ENCODE measurements at regions not wholly inside any gene's neighbourhood (a gene's known extent, or its start where the extent isn't known, plus 50 kb on each side); places are given as distances from the start of the nearest gene placed in this dataset.

DNA sequence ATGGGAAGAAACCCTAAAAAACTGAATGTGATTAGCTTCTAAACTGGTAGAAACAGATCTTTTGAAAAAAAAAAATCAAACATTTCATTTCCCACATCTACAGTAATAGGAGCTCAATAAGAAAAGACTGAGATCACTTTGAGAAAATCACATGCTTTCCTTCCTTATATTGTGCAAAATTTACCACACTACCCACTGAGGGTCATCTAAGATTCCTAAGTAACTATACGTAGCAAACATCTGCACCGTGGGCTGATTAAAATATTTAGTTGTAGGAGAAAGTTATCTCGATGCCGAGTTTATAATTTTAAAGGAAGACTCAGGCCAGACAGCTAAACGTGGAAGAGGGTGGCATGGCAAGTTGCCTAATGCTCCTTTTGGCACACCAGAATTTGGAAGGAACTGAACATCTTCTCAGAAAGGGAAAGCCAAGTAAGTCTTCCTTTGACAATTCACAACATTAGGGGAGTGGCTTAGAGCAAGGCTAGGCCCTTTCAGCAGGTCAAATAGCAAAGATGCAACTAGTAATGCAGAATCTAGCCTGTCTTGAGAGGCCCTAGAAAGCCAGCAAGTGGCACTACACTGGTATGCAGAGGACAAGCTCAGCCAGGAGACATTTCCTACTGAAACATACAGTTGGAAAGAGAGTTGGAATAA lies 128.0 kb downstream of the TMA16 start:
- H3K27me3 ChIP-seq (replicated peaks) = no peaks in the 10 kb centered on the region
- DNase-seq = no peak
- H3K4me3 ChIP-seq (ENCODE audit: low read depth, low read length) = no peak overlapping the region
- TF ChIP-seq, protein P1, sequence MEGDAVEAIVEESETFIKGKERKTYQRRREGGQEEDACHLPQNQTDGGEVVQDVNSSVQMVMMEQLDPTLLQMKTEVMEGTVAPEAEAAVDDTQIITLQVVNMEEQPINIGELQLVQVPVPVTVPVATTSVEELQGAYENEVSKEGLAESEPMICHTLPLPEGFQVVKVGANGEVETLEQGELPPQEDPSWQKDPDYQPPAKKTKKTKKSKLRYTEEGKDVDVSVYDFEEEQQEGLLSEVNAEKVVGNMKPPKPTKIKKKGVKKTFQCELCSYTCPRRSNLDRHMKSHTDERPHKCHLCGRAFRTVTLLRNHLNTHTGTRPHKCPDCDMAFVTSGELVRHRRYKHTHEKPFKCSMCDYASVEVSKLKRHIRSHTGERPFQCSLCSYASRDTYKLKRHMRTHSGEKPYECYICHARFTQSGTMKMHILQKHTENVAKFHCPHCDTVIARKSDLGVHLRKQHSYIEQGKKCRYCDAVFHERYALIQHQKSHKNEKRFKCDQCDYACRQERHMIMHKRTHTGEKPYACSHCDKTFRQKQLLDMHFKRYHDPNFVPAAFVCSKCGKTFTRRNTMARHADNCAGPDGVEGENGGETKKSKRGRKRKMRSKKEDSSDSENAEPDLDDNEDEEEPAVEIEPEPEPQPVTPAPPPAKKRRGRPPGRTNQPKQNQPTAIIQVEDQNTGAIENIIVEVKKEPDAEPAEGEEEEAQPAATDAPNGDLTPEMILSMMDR (IDR thresholded peaks at IDR 0.05; ENCODE audit: low read depth, low read length, missing control alignments) = no peak
- H3K36me3 ChIP-seq (replicated peaks) = no peaks in the 10 kb centered on the region
- no peak overlapping the region for H3K27ac ChIP-seq
- in situ Hi-C loops (cut with HindIII; ENCODE audit: low pct_ligation_motif_present, low sequenced_read_pairs) = no loop called here

DNA sequence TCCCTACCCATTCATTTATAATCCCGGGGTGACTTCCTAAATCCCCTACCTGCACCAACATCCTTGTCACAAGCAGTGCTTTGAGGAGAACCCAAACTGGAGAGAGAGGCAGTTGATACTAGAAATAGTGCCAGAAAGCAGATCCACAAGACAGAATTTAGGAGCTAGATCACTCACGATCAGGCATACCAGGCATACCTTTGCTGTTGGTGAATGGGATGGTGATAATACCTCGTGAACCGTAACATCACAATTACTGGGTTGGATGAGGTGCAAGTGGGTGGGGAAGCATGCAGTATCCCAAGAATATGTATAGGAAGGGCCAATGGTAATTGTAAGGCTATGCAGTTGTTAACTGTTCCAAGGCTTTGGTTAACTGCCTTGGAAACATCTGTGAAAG lies 129.3 kb downstream of the TMA16 start:
- Histone ChIP-seq H3K4me3 (ENCODE audit: low read depth, low read length) (no peak overlapping the region), H3K36me3 (replicated peaks) (no peaks in the 10 kb centered on the region), H3K27ac (no peak overlapping the region), H3K27me3 (replicated peaks) (no peaks in the 10 kb centered on the region)
- in situ Hi-C loops (cut with HindIII; ENCODE audit: low pct_ligation_motif_present, low sequenced_read_pairs) = no loop called here
- no peak for DNase-seq
- TF ChIP-seq, protein P1 (IDR thresholded peaks at IDR 0.05; ENCODE audit: low read depth, low read length, missing control alignments) = no peak

DNA sequence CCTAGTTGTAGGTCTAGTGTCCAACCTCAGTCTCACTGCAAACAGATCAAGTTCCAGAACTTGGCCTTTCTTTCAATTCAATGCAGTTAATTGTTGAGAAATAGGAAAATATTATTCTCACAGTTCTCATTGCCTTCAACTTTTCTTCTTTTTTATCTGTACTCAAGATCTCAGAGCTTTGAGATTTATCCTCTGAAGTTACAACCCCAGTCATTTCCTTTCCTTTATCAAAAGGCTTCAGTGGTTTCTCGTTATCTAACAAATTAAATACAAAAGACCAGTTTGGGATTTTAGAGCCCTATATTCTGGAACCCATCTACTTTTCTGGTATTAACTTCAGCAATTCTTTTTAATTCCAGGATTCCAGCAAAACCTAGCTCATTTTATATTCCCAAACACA lies 130.2 kb downstream of the TMA16 start:
- in situ Hi-C loops (cut with HindIII; ENCODE audit: low pct_ligation_motif_present, low sequenced_read_pairs) = no loop called here
- TF ChIP-seq, protein P1 (IDR thresholded peaks at IDR 0.05; ENCODE audit: low read depth, low read length, missing control alignments) = no peak
- Histone ChIP-seq H3K27me3 (replicated peaks) (no peaks in the 10 kb centered on the region), H3K36me3 (replicated peaks) (no peaks in the 10 kb centered on the region), H3K27ac (no peak overlapping the region), H3K4me3 (ENCODE audit: low read depth, low read length) (no peak overlapping the region)
- no peak for DNase-seq

DNA sequence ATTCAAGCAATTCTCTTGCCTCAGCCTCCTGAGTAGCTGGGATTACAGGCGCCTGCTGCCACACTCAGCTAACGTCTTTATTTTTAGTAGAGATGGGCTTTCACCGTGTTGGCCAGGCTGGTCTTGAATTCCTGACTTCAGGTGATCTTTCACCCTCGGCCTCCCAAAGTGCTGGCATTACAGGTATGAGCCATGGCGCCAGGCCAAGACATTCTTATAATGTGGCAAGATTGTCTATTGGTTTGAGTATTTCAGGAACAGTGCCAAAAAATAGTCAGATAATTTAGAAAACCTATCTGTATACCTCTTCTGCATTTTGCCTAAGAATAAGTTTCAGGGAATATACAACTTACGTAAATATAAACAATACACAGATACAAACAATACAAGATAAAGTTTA lies 136.8 kb downstream of the TMA16 start:
- no peak for DNase-seq
- in situ Hi-C loops (cut with HindIII; ENCODE audit: low pct_ligation_motif_present, low sequenced_read_pairs) = no loop called here
- H3K36me3 ChIP-seq (replicated peaks) = no peaks in the 10 kb centered on the region
- H3K4me3 ChIP-seq (ENCODE audit: low read depth, low read length) = no peak overlapping the region
- TF ChIP-seq, protein P1 (IDR thresholded peaks at IDR 0.05; ENCODE audit: low read depth, low read length, missing control alignments) = no peak
- H3K27me3 ChIP-seq (replicated peaks) = no peaks in the 10 kb centered on the region
- no peak overlapping the region for H3K27ac ChIP-seq

DNA sequence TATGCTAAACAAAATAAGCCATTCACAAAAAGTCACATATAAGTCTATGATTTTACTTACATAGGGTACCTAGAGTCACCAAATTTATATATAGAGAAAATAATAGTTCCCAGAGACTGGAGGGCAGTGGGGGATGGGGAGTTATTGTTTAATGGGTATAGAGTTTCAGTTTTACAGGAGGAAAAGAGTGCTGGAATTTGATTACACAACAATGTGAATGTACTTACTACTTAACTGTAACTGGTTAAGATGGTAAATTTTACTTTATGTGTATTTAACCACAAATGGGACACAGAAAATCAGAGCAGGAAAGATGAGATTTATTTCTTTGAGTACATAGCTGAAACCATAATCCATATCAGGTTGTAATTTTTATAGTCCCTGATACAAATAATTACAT lies 144.4 kb downstream of the TMA16 start:
- in situ Hi-C loops (cut with HindIII; ENCODE audit: low pct_ligation_motif_present, low sequenced_read_pairs) = no loop called here
- TF ChIP-seq, protein P1 (IDR thresholded peaks at IDR 0.05; ENCODE audit: low read depth, low read length, missing control alignments) = no peak
- Histone ChIP-seq H3K36me3 (replicated peaks) (no peaks in the 10 kb centered on the region), H3K4me3 (ENCODE audit: low read depth, low read length) (no peak overlapping the region), H3K27ac (no peak overlapping the region), H3K27me3 (replicated peaks) (no peaks in the 10 kb centered on the region)
- DNase-seq = no peak

DNA sequence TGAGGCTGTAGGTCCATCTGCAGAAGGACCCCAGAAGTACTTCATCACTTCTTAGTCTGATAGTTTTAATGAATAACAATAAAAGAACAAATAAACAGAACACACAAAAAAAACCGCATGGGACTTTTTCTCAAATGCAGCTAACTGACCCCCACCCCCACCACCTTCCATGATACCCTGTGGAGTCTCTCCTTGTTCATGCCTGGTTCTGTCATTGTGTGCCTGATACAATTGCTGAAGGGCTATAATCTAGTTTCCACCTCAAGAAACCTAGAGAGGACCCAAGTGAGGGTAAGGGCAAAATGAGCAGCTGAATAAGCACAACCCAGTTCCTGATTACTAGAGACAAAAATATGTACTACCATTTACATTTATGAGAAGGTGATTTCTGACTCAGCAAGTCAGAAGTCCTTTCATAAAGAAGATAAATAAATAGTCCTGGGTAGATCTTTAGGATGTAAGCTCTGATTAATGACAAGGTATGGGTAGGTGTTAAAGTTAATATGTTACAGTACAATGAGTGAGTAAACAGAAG lies 155.1 kb downstream of the TMA16 start:
- TF ChIP-seq, protein P1 (IDR thresholded peaks at IDR 0.05; ENCODE audit: low read depth, low read length, missing control alignments) = no peak
- Histone ChIP-seq H3K36me3 (replicated peaks) (no peaks in the 10 kb centered on the region), H3K27me3 (replicated peaks) (no peaks in the 10 kb centered on the region), H3K4me3 (ENCODE audit: low read depth, low read length) (no peak overlapping the region), H3K27ac (no peak overlapping the region)
- no peak for DNase-seq
- in situ Hi-C loops (cut with HindIII; ENCODE audit: low pct_ligation_motif_present, low sequenced_read_pairs) = no loop called here
